Ectodermal cell (in vitro differentiated cells): ENCODE measurements at regions not wholly inside any gene's neighbourhood (a gene's known extent, or its start where the extent isn't known, plus 50 kb on each side); places are given as distances from the start of the nearest gene placed in this dataset.

Experiments
- H3K27ac ChIP-seq: 2 replicates; pipeline ENCODE4 v1.7.0; 2013; ENCODE audit warnings: mild to moderate bottlenecking, low read depth, low read length; ENCODE audit not compliant: insufficient read depth, poor library complexity, severe bottlenecking
- H3K27me3 ChIP-seq: 2 replicates; pipeline ENCODE4 v1.7.0; 2013; ENCODE audit warnings: mild to moderate bottlenecking, low read length; ENCODE audit not compliant: insufficient read depth, control insufficient read depth, poor library complexity, severe bottlenecking
- H3K36me3 ChIP-seq: one replicate; pipeline ENCODE4 v1.7.0; 2013; ENCODE audit warnings: low read length; ENCODE audit not compliant: control insufficient read depth, insufficient read depth
- H3K4me1 ChIP-seq: one replicate; pipeline ENCODE4 v1.7.0; 2013; ENCODE audit warnings: low read length; ENCODE audit not compliant: control insufficient read depth, insufficient read depth
- H3K4me3 ChIP-seq: 2 replicates; pipeline ENCODE4 v1.7.0; 2013; ENCODE audit warnings: low read depth, low read length, control low read depth; ENCODE audit not compliant: insufficient read depth
- H3K9me3 ChIP-seq: 2 replicates; pipeline ENCODE4 v1.7.0; 2013; ENCODE audit warnings: mild to moderate bottlenecking, low read length, moderate library complexity; ENCODE audit not compliant: control insufficient read depth
- WGBS, 2 experiments: methylation state at CpG; one replicate each; pipeline ENCODE4 v1.1.7; 2013; ENCODE audit warnings: missing lambda C conversion rate in 2 of 2; 5-methylcytosine and 5-hydroxymethylcytosine counted together

- no peaks in the 10 kb centered on the region for H3K4me1 ChIP-seq
- WGBS, 2 experiments, result 89 to 93% methylated on average over 10 of the region's 10 CpGs
- no peak overlapping the region for H3K4me3 ChIP-seq
- no peaks in the 10 kb centered on the region for H3K27me3 ChIP-seq
- H3K9me3 ChIP-seq, result no peaks in the 10 kb centered on the region
- no peak overlapping the region for H3K27ac ChIP-seq
- no peaks in the 10 kb centered on the region for H3K36me3 ChIP-seq
Observed at GRCh38 chr14:97280526-97280925, 483.3 kb downstream of the VRK1 start.

GRCh38 chr14:97281741-97282140, 484.6 kb downstream of the VRK1 start:
- Histone ChIP-seq H3K27me3 (no peaks in the 10 kb centered on the region), H3K36me3 (no peaks in the 10 kb centered on the region), H3K4me3 (no peak overlapping the region), H3K9me3 (no peaks in the 10 kb centered on the region), H3K4me1 (no peaks in the 10 kb centered on the region), H3K27ac (no peak overlapping the region)
- WGBS, 2 experiments, result 94 to 95% methylated on average over 3 of the region's 3 CpGs

- no peak overlapping the region for H3K4me3 ChIP-seq
- H3K36me3 ChIP-seq, result no peaks in the 10 kb centered on the region
- H3K27ac ChIP-seq, result no peak overlapping the region
- no peaks in the 10 kb centered on the region for H3K9me3 ChIP-seq
- H3K4me1 ChIP-seq, result no peaks in the 10 kb centered on the region
- WGBS, 2 experiments, result 90 to 92% methylated on average over 7 of the region's 7 CpGs
- no peaks in the 10 kb centered on the region for H3K27me3 ChIP-seq
Observed at GRCh38 chr14:97282210-97283004, 485.2 kb downstream of the VRK1 start.

- 91 to 94% methylated on average over 8 to 9 of the region's 9 CpGs for WGBS, 2 experiments
- Histone ChIP-seq H3K4me1 (no peaks in the 10 kb centered on the region), H3K27me3 (no peaks in the 10 kb centered on the region), H3K4me3 (no peak overlapping the region), H3K27ac (no peak overlapping the region), H3K9me3 (no peaks in the 10 kb centered on the region), H3K36me3 (no peaks in the 10 kb centered on the region)
Observed at GRCh38 chr14:97283005-97283403, 485.8 kb downstream of the VRK1 start.

DNA sequence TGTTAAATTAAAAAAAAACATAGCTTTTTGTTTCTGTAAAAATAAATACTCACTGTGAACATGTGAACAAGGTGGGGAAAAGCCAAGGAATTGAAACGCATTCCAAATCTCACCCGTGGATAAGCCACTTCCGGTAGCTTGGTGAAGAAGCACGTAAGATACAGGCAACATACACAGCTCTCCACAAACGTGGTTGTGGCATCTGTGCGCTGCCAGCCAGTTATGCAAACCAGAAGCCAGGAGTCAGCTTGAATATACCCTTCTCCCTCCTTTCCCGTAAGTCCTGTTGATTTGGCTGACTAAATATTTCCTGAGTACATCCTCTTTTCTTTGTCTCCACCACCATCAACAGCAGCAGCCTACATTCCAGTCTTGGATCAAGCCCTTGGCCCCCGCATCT, 486.2 kb downstream of the VRK1 start:
- Histone ChIP-seq H3K27ac (no peak overlapping the region), H3K4me1 (no peaks in the 10 kb centered on the region), H3K27me3 (no peaks in the 10 kb centered on the region), H3K4me3 (no peak overlapping the region), H3K36me3 (no peaks in the 10 kb centered on the region), H3K9me3 (no peaks in the 10 kb centered on the region)
- WGBS, 2 experiments, result 91 to 92% methylated on average over 8 of the region's 8 CpGs

- Histone ChIP-seq H3K4me1 (no peaks in the 10 kb centered on the region), H3K4me3 (no peak overlapping the region), H3K9me3 (no peaks in the 10 kb centered on the region), H3K27me3 (no peaks in the 10 kb centered on the region), H3K27ac (no peak overlapping the region), H3K36me3 (no peaks in the 10 kb centered on the region)
- 90 to 91% methylated on average over 6 of the region's 6 CpGs for WGBS, 2 experiments
Observed at GRCh38 chr14:97283841-97284240, 486.7 kb downstream of the VRK1 start.

GRCh38 chr14:97287956-97288355, 490.8 kb downstream of the VRK1 start:
- no peaks in the 10 kb centered on the region for H3K9me3 ChIP-seq
- H3K4me3 ChIP-seq, result no peak overlapping the region
- no peaks in the 10 kb centered on the region for H3K27me3 ChIP-seq
- no peaks in the 10 kb centered on the region for H3K4me1 ChIP-seq
- no peaks in the 10 kb centered on the region for H3K36me3 ChIP-seq
- 93 to 95% methylated on average over 1 of the region's 1 CpG for WGBS, 2 experiments
- no peak overlapping the region for H3K27ac ChIP-seq

DNA sequence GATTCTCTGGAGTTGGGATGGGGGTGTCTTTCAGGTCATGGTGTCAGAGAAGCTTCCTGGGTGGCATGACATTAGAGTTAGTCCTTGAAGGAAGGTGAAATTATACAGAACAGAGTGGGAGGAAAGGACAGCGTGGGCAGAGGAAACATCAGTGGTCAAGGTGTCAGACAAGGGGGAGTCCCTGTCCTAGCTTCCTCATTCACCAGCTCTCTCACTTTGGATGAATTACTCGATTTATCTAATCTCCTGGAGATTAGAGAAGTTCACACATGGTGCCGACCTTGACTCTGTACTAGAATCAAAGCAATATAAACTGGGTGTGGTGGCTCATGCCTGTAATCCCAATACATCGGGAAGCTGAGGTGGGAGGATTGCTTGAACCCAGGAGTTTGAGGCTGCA, 492.9 kb downstream of the VRK1 start:
- H3K4me1 ChIP-seq, result no peaks in the 10 kb centered on the region
- no peak overlapping the region for H3K27ac ChIP-seq
- H3K9me3 ChIP-seq, result no peaks in the 10 kb centered on the region
- 93 to 95% methylated on average over 4 of the region's 4 CpGs for WGBS, 2 experiments
- no peaks in the 10 kb centered on the region for H3K27me3 ChIP-seq
- no peaks in the 10 kb centered on the region for H3K36me3 ChIP-seq
- H3K4me3 ChIP-seq, result no peak overlapping the region

GRCh38 chr14:97290977-97291376, 493.8 kb downstream of the VRK1 start:
- no peaks in the 10 kb centered on the region for H3K27me3 ChIP-seq
- no peaks in the 10 kb centered on the region for H3K9me3 ChIP-seq
- H3K27ac ChIP-seq, result no peak overlapping the region
- no peaks in the 10 kb centered on the region for H3K4me1 ChIP-seq
- WGBS, 2 experiments, result 90 to 92% methylated on average over 3 of the region's 3 CpGs
- no peaks in the 10 kb centered on the region for H3K36me3 ChIP-seq
- no peak overlapping the region for H3K4me3 ChIP-seq

DNA sequence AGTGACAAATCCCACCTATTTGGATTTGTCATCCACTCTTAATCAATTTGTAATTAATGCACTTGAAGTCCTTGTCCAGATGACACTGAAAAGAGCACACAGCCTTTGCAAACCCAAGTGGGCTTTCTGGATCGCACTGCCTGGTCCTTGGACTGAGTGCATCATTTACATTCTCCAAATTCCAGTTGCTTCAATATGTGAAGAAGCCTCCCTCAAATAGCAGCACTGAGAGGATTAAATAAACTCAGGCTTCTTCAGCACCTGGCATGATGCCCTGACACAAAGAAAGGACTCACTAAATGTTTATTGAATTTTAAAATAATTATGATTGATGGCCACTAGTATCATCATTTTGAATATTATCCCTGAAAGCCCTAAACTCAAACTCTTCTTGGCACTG, 496.5 kb downstream of the VRK1 start:
- Histone ChIP-seq H3K4me1 (no peaks in the 10 kb centered on the region), H3K36me3 (no peaks in the 10 kb centered on the region), H3K27me3 (no peaks in the 10 kb centered on the region), H3K9me3 (no peaks in the 10 kb centered on the region), H3K27ac (no peak overlapping the region), H3K4me3 (no peak overlapping the region)
- 74 to 82% methylated on average over 1 of the region's 1 CpG for WGBS, 2 experiments
